Subcutaneous abdominal adipose tissue (tissue), 5 donors: ENCODE measurements at regions not wholly inside any gene's neighbourhood (a gene's known extent, or its start where the extent isn't known, plus 50 kb on each side); places are given as distances from the start of the nearest gene placed in this dataset.

Source experiments
- H3K27ac ChIP-seq: one replicate; pipeline ENCODE4 v1.7.0; 2013; ENCODE audit warnings: low read depth, mild to moderate bottlenecking, inconsistent platforms, low read length, moderate library complexity
- H3K27me3 ChIP-seq, 5 donors: one replicate each; pipeline ENCODE4 v1.7.0; 2013; ENCODE audit warnings: low read length in 5 of 5, inconsistent platforms in 1 of 5; ENCODE audit not compliant: control insufficient read depth in 5 of 5, insufficient read depth in 4 of 5
- H3K36me3 ChIP-seq, 5 donors: one replicate each; pipeline ENCODE4 v1.7.0; 2013; ENCODE audit warnings: low read length in 5 of 5; ENCODE audit not compliant: control insufficient read depth in 5 of 5, insufficient read depth in 5 of 5
- H3K4me1 ChIP-seq, 5 donors: one replicate each; pipeline ENCODE4 v1.7.0; 2013; ENCODE audit warnings: low read length in 5 of 5, mild to moderate bottlenecking in 3 of 5, moderate library complexity in 1 of 5; ENCODE audit not compliant: control insufficient read depth in 5 of 5, insufficient read depth in 5 of 5
- H3K4me3 ChIP-seq, 5 donors: one replicate each; pipeline ENCODE4 v1.7.0; 2013; ENCODE audit warnings: low read length in 5 of 5, low read depth in 1 of 5
- H3K9ac ChIP-seq, 5 donors: one replicate each; pipeline ENCODE4 v1.7.0; 2013; ENCODE audit warnings: low read length in 5 of 5, mild to moderate bottlenecking in 4 of 5, moderate library complexity in 3 of 5
- H3K9me3 ChIP-seq, 5 donors: one replicate each; pipeline ENCODE4 v1.7.0; 2013; ENCODE audit warnings: low read length in 5 of 5; ENCODE audit not compliant: control insufficient read depth in 5 of 5
- donor health status: healthy.
- donor health status: healthy.
- donor health status: healthy.
- donor health status: healthy.
- donor health status: healthy.

DNA sequence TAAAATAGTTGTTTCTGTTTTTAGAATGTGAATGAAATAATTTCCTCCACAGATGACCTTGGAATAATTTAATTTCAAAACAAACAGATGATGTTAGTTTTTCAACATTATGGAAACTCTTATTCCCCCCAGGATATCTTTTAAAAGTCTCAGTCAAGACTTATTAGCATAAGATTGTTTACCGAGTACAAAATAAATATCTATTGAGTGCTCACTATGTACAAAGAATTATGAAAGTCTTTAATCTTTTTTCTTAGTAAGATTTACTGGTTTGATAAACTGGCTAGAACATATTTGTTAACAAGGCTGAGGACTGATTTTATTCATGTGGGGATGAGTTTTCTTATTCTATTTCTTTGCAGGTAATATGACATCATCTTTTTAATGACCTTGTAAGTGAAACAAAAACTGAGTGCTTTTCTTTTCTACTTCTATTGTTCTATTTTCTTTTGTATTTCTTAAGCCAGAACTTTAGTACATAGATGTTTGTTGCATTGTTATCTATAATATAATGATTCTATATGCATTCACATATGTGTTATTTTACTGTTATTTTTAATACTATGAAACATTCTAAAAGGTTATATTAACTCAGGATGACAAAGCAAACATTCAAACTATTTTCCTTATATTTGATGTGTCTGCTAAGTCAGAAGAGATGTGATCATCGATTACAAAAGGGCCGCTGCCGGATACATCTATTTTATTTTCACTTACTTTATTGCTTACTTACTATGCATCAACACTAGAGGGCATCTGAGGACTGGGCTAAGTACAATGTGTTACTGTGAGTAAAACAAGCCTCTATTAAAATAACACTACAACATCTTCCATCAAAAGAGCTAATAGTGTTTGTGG is 111.0 kb upstream of the ARHGAP42 start:
- no peak overlapping the region for H3K27ac ChIP-seq
- H3K4me3 ChIP-seq: no peak overlapping the region
- peaks cover 0 to under 1% (median 0%) of the 10 kb centered on the region in 5 donors for H3K4me1 ChIP-seq
- no peak overlapping the region for H3K9ac ChIP-seq
- H3K9me3 ChIP-seq: no peaks in the 10 kb centered on the region
- H3K27me3 ChIP-seq: peaks cover 0 to under 1% (median 0%) of the 10 kb centered on the region in 5 donors
- no peaks in the 10 kb centered on the region for H3K36me3 ChIP-seq

DNA sequence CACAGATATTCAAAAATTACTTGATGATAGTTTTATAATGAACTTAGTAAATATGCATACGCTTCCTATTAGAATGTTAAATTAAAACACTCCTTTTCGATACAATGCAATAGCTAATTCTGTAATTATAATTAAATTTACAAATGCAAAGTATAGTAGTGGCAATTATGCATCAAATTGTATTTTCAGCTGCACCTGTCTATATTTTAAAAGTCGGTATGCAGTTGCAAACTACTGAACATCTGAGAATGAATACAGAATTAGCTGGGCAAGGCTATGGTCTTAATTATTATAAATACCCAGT is 110.4 kb upstream of the ARHGAP42 start:
- H3K9me3 ChIP-seq: no peaks in the 10 kb centered on the region
- peaks cover 0 to 6% (median 5%) of the 10 kb centered on the region in 5 donors for H3K4me1 ChIP-seq
- H3K4me3 ChIP-seq: no peak overlapping the region
- H3K27ac ChIP-seq: no peak overlapping the region
- no peaks in the 10 kb centered on the region for H3K36me3 ChIP-seq
- H3K27me3 ChIP-seq: peaks cover 0 to 6% (median 0%) of the 10 kb centered on the region in 5 donors
- H3K9ac ChIP-seq: no peak overlapping the region

DNA sequence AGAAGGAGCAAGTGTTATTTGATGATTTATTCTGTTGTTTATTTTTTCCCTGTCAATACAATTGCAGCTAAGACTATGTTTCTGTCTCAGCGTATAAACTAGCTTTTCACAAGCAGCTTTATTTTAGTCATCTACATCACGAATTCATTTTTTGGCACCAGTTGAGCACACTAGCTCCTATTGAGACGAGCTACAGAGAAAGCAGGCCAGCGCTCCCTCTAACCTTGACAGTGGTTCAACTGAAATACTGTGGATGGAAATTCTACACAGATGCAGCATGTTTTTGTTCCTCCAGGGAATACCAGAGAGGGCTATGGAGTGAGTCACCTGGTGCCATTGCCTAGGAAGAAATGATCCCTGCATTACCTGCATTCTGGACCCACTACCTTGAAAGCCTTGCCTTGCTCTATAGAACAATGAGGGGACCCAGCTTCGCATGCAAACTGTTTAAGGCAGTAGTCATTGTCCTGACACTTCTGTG is 108.2 kb upstream of the ARHGAP42 start:
- Histone ChIP-seq H3K9me3 (no peaks in the 10 kb centered on the region), H3K4me1 (peaks cover 0 to 8% (median 5%) of the 10 kb centered on the region in 5 donors), H3K27me3 (peaks cover 0 to 7% (median 0%) of the 10 kb centered on the region in 5 donors), H3K27ac (no peak overlapping the region), H3K36me3 (no peaks in the 10 kb centered on the region), H3K4me3 (no peak overlapping the region), H3K9ac (no peak overlapping the region)

DNA sequence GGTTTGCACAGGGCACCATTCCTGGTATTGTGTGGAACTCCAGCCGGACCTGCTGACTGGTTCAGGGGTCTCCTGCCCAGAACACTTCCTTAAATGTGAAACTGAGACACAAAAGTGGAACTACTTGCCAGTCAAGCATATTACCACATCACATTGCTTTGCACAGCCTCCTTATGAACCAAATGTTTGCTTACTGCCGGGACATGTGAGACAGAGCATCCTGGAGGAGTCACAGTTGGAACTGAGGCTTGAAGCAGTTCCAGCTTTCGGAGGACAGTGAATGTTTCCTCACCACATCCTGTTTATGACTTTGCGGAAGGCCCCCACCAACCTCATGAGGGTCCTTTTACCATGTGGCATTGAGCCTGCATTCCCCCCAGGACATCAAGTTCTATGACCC is 105.8 kb upstream of the ARHGAP42 start:
- Histone ChIP-seq H3K9me3 (no peaks in the 10 kb centered on the region), H3K27ac (no peak overlapping the region), H3K4me1 (peaks cover 0 to 22% (median 10%) of the 10 kb centered on the region in 5 donors), H3K27me3 (peaks cover 0 to 7% (median 0%) of the 10 kb centered on the region in 5 donors), H3K4me3 (no peak overlapping the region), H3K36me3 (no peaks in the 10 kb centered on the region), H3K9ac (no peak overlapping the region)

DNA sequence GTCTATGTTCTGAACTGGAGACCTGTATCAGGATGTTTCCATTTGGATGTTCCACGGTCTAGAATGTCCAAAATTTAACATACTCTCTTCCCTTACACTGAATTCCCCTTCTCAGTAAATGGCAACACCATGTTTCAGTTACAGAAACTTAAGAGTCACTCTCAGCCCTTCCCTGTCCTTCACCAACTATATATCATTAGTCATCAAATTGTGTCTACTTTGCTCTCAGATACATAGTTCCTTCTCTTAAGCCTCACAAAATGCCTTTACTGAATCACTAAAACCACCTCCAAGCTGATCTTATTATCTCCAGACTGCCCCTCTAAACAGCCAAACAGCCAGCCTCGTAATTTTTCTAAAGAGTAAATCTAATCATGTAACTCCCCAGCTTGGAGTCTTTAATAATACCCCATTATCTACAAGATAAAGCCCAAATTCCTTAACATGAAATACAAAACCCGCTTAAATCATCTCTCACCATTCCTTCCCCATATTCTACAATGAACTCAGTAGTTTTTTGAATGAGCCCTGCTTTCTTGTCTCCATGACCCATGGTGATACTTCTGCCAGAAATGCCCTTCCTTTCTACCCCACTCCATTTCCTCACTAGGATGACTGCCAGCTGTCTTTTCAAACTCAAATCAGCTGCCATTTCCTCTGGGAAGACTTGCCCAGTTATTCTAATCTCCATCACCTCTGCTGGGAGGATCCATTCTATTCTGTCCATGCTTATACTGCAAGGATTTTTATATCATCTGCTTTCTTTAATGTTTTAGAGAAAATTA is 102.7 kb upstream of the ARHGAP42 start:
- Histone ChIP-seq H3K9me3 (no peaks in the 10 kb centered on the region), H3K4me1 (peaks cover 0 to 22% (median 10%) of the 10 kb centered on the region in 5 donors), H3K36me3 (no peaks in the 10 kb centered on the region), H3K27me3 (peaks cover 0 to 7% (median 0%) of the 10 kb centered on the region in 5 donors), H3K9ac (no peak overlapping the region), H3K27ac (no peak overlapping the region), H3K4me3 (no peak overlapping the region)

DNA sequence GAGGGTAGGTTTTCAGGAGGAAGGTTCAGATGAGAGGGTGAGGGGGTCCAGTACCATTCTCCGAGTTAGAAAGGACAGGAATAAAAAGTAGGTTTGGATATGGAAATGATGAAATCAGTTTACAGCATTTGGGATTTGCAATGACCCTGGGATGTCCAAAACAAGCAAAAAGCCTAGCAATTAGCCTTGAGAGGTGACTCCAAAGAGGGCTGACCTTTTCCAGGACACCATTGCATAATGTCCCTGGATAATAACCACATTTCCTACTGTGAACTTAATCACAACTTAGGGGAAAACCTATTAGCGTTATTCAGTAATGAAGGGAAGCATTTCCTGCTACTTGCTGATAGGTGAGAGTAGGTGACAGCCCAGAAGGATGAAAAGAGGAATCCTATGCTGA is 101.4 kb upstream of the ARHGAP42 start:
- Histone ChIP-seq H3K4me3 (no peak overlapping the region), H3K9ac (no peak overlapping the region), H3K4me1 (peaks cover 0 to 22% (median 10%) of the 10 kb centered on the region in 5 donors), H3K36me3 (no peaks in the 10 kb centered on the region), H3K27me3 (peaks cover 0 to 7% (median 0%) of the 10 kb centered on the region in 5 donors), H3K27ac (no peak overlapping the region), H3K9me3 (no peaks in the 10 kb centered on the region)

DNA sequence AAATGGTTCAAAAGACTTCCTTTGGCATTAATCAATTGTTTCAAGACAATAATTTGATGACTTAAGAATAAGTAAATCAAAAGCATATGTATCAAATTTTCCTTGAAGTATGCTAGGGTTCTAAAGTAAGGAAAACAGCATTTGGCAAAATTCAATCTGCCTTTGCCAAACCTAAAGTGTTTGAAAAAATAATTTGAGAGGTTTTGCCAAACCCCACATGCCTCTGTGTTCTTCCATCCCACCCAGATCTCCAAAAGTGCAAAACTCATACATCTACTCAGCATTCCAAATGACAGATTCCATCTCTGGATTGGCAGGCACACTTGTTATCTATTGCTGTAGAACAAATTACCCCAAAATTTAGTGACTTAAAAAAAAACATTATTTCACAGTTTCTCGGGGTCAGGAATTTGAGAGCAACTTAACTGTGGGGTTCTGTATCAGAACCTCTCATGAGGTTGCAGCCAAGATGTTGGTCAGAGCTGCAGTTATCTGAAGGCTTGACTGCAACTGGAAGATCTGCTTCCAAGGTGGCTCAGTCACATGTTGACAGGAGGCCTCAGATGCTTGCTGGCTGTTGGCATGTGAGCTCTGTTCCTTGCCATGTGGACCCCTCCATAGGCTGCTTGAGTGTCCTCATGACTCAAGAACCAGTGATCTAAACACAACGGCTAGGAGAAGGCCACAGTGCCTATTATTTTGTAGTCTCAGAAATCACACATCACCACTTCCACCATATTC is 100.6 kb upstream of the ARHGAP42 start:
- H3K36me3 ChIP-seq: no peaks in the 10 kb centered on the region
- peaks cover 0 to 17% (median 7%) of the 10 kb centered on the region in 5 donors for H3K4me1 ChIP-seq
- H3K9ac ChIP-seq: no peak overlapping the region
- no peak overlapping the region for H3K27ac ChIP-seq
- H3K27me3 ChIP-seq: peaks cover 0 to 3% (median 0%) of the 10 kb centered on the region in 5 donors
- H3K9me3 ChIP-seq: no peaks in the 10 kb centered on the region
- no peak overlapping the region for H3K4me3 ChIP-seq

DNA sequence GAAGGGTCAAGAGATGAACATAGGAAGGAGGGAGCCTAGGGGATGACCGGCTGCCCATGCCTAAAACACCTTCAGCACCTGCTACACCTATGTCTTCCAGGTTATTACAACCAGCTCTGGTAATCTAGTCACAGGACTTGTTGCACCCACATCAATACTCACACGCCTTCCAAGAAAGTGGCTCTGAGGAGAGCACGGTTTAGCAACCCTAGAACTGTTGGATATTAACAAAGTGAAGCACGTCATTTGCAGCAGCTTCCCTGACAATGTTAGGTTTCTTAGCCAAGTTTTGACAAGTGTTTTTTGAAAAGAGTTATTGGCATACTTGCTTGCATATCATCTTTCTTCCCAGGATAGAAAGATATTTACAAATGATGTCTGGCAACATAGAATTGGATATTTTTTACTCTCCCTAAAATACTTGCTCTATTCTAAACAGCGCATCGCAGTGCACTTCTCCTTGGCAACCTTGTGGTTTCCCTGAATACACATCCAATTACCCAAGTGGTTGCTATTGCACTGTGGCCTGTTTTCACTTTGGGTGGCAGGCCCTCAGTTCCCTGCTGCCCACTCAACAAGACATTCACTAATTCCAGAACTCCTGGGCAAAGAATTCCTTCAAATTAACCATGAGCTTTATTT is 94.3 kb upstream of the ARHGAP42 start:
- H3K27ac ChIP-seq: no peak overlapping the region
- no peaks in the 10 kb centered on the region for H3K9me3 ChIP-seq
- no peaks in the 10 kb centered on the region for H3K36me3 ChIP-seq

DNA sequence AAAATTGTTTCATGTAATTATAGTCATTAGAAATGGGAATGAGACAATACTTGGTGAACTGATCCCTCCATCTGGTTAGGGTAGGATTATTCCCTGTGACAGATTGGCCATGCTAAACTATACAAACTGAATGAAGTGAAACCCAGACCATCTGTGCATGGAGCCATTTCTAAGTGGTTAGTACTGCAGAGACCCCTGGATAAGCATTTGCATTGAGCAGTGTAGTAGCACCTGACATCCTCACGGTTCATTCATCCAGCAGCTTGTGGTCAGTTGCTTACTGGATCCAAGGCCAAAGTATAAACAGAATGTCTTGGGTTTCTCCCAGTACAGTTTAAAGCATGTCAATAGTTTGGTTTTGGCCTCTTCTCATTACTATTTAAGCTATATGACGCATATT is 93.8 kb upstream of the ARHGAP42 start:
- H3K9me3 ChIP-seq: no peaks in the 10 kb centered on the region

More for the DNA sequence above, 94.3 kb upstream of the ARHGAP42 start:
- H3K27me3 ChIP-seq: no peaks in the 10 kb centered on the region
- no peaks in the 10 kb centered on the region for H3K4me1 ChIP-seq
- no peak overlapping the region for H3K4me3 ChIP-seq
- H3K9ac ChIP-seq: no peak overlapping the region

More for the DNA sequence above, 93.8 kb upstream of the ARHGAP42 start:
- no peaks in the 10 kb centered on the region for H3K27me3 ChIP-seq
- H3K27ac ChIP-seq: no peak overlapping the region
- no peaks in the 10 kb centered on the region for H3K36me3 ChIP-seq
- H3K4me3 ChIP-seq: no peak overlapping the region
- no peak overlapping the region for H3K9ac ChIP-seq
- no peaks in the 10 kb centered on the region for H3K4me1 ChIP-seq
